ENCODE measurements at regions not wholly inside any gene's neighbourhood (a gene's known extent, or its start where the extent isn't known, plus 50 kb on each side); places are given as distances from the start of the nearest gene placed in this dataset.

- TF ChIP-seq CTCF (IDR thresholded peaks at IDR 0.05) = no peak
- TF ChIP-seq POLR2AphosphoS5 (IDR thresholded peaks at IDR 0.05) = no peak
- TF ChIP-seq POLR2A (IDR thresholded peaks at IDR 0.05) = no peak
These were observed 402.6 kb upstream of the C16orf82 start for GRCh38 chr16:26664086-26664485.
